Left cardiac atrium (tissue), 4 donors: ENCODE measurements at regions not wholly inside any gene's neighbourhood (a gene's known extent, or its start where the extent isn't known, plus 50 kb on each side); places are given as distances from the start of the nearest gene placed in this dataset.
"Not testable (repeated sequence)": the region's sequence is repeated elsewhere in the genome, so short reads cannot be mapped to it uniquely, and the experiment has no call there.

Source experiments
- ATAC-seq, 2 donors: fragments of 200-7000 bp; cut with Tn5 transposase; one replicate each; pipeline ENCODE4 v1.9.1; 2020; ENCODE audit warnings: mild to moderate bottlenecking in 2 of 2, moderate library complexity in 2 of 2
- DNase-seq: peaks from one replicate; pipeline ENCODE4 v3.0.0-alpha.2; 2020
- intact Hi-C, 2 donors: fragments of 100-400 bp; cut with DNase I; formaldehyde crosslinking; loops; one replicate each; pipeline versions ENCODE4 v1.14.1 to v1.15.1; 2022 to 2023
- donor health status: DM: no; HTN: yes; CAD: no.
- donor health status: DM: no; HTN: yes; CAD: no; lungs with severe emphysema.
- donor health status: DM: yes; HTN: yes; CAD: no.
- donor health status: Dilated cardiomyopathy.

DNA sequence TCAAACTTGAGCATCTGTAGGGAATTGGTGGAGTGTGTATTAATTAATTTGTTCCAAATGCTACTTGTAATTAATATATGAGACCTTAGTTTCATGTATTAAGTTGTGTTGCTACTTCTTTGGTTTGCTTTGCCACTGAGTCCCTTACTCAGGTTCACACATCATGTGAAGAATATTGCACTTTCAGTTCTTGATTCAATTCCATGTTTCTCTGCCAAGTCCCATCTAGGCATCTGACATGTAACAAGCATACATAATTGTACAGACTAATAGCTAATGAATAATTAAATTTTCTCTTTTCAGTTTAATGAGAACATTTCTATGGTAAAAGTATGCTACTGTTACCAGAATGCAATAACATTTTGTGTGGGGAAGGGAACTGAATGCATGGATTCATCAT, 640.0 kb downstream of the TMTC2 start:
- no peak for ATAC-seq
- intact Hi-C loops: no loop called here
- no peak for DNase-seq

DNA sequence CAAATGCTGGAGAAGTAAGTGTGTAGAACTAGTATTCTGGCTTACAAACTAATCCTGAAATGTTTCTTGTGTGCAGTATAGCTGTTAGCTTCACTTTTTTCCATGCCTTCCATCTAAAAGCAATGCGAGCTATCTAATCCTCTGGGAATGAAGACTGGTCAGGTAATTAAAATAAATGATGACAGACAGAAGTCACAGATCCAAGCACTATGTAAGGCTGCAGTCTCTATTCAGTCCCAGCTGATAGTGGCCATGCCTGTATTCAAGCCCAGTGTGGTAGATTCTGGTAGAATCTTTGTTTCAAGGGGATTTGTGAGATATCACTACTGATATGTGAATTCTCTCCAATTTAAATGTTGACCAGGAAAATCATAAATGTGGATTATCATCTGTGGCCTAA, 637.2 kb downstream of the TMTC2 start:
- intact Hi-C loops: no loop called here
- ATAC-seq (no peak), DNase-seq (no peak)

DNA sequence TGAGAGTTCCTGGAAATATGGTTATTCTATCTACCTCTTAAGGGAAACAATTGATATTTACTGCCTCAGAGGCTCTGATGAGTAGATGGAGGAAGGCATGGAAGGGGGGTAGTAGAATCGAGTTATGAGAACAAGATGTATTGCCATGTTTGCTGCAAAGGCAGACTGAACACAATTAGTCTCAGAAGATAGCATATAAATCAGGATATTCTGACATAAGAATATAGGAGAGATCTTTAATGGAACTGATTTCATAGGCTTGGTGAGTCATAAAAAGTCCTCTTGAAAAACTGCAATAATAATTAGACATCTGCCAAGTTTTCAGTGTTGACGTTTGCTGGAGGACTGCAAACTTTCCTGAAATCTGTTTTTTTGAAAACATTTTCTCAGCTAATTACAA, 636.1 kb downstream of the TMTC2 start:
- intact Hi-C loops: no loop called here
- ATAC-seq (no peak), DNase-seq (no peak)

DNA sequence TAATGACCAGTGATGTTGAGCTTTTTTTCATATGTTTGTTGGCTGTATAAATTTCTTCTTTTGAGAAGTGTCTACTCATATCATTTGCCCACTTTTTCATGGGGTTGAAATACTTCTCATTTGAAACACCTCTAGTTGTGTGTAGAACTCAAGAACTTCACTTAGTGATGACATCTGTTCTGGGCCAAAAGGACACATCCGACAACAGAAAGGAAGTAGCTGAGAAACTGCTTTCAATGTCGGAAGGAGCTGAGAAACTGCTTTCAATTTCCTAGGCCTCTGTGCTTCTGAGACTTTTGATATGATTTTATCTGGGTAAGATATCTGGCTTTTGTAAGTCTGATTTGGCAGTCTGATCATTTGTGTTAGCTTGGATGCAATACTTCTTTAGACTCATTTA, 635.3 kb downstream of the TMTC2 start:
- intact Hi-C loops: no loop called here
- ATAC-seq: no peak
- DNase-seq: no peak

DNA sequence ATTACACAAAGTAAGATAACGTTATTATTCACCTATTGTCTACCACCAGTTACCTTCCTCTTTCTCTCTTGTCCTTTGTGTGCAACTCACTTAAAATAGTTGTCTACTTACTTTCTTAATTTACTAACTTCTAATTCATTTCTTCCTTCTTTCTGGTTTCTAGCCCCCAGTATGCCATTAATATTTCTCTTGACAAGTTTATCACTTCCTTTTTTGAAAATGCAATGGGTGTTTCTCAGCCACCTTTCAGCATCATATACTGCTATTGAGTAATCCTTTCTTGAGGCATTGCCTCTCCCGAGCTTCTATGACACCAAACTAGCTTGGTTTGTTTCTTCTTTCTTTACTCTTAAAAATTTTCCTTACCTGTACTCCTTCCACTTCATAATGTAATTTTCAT, 633.6 kb downstream of the TMTC2 start:
- intact Hi-C loops: no loop called here
- DNase-seq: no peak
- no peak for ATAC-seq

DNA sequence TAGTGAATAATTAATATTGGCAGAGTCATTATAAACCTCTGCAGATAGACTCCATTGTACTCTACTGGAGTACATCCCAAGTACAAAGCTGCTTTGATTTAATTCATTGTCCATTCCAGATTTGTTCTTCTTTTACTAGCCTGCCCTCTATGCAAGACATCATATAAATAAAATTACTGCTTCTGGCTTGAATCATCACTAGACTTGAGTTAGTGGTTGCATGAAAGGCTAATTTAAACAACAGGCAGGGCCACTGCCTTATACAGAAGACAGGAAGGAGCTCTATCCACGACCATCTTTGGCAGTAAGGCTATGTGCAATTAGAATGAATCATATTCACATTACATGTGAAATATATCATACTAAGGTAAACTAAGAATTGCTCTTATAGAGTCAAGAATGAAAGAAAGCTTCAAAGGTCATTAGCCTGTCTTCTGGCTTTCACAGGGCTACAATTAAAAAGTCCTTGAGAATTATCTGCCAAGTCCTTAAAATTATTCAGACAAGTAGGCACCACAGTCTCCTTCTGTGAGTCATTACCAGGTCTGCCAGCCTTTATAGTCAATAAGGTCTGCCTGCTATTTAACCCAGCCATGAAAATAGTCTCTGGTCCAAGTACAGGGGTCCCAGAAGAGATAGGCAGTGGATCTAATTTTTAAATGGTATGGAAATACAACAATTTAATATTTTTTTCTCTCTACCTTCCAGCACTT, 631.8 kb downstream of the TMTC2 start:
- DNase-seq: no peak
- no peak for ATAC-seq
- intact Hi-C loops: no loop called here

DNA sequence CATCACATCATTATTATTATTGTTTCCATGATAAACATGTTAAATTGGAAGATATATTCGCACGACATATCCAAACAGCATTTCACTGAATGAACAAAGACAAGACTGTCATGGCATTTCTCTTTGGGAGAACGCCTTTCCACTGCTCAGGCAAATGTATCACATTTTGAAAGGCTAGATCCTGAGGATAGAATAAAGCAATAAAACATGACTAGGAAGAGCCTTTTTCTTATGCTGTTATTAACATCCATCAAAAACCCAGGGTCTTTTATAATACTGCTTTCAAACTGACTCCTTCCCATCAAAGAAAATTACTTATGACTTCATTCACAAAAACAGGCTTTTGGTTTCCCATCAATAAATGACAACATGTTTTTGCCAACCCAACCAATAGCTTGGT, 630.9 kb downstream of the TMTC2 start:
- ATAC-seq: no peak
- DNase-seq: no peak
- intact Hi-C loops: no loop called here

DNA sequence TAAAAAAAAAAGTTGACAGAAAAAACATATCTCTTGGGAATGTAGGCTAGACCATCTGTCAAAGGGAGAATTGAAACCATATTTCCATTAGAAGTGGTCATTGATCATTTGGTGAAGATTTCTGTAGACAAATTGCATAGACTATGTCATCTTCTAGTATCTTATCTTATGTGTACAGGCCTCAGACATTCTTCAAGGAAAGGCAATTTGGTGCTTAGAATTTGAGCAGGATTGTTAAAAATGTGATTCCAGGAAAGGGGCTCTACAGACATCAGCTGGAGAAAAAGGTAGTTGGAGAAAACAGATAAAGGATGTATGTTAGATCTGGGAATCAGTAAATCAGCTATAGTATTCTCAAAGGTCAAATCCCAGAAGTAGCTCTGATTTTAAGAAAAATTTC, 627.1 kb downstream of the TMTC2 start:
- no peak for ATAC-seq
- intact Hi-C loops: no loop called here
- DNase-seq: no peak

DNA sequence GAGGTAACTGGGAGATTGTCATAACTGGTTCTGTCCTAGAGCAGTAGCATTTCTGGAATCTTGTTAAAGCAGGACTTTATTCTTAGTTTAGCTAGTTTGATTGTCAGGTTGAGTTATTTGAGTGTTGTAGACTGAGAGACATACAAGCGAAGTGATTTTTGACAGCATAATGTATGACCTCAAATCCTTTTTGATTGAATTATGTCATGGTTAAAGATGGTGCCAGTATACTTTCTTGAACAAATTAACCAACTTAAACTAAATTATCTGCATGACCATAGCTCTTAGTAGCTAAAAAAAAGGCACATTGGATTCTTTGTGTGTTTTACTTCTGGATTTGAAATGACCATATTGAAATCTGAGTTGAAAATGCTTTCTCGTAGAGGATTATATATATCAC, 626.6 kb downstream of the TMTC2 start:
- intact Hi-C loops: no loop called here
- ATAC-seq (no peak), DNase-seq (no peak)

DNA sequence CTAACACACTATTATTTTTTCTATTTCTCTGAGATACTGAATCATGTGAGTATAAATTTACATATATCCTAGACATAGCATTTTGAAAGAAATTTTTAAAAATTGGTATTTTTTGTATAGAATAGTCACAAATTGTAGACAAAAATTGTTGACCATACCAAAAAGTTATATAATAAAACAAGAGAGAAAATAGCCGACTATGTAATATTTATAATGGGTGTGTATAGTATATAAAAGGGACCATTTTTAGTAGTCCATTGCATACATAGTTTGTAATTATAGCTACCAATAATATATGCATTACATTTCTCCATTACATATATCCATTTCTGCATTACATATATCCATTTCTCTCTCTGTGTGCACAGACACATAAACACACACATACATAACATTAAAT, 590.2 kb downstream of the TMTC2 start:
- ATAC-seq (no peak), DNase-seq (no peak)
- intact Hi-C loops: no loop called here

DNA sequence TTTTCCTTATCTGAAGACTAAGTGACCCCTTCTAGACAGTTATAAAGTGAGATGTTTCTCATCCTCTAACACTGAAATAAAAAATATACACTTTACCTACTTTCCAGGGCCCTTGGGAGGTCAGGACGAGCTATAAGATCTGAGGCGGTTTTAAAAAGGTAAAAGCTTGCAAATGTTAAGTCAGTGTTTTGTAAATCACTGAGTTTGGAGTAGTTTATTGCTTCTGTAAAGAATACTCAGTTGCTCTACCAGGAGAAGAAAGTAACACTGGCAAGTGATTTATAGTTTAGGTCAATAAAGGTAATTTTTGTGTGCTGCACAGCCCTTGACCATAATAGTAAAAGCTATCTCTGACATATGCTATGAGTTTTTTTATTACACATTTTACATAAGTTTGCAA, 584.5 kb downstream of the TMTC2 start:
- intact Hi-C loops: no loop called here
- no peak for DNase-seq
- ATAC-seq: no peak

DNA sequence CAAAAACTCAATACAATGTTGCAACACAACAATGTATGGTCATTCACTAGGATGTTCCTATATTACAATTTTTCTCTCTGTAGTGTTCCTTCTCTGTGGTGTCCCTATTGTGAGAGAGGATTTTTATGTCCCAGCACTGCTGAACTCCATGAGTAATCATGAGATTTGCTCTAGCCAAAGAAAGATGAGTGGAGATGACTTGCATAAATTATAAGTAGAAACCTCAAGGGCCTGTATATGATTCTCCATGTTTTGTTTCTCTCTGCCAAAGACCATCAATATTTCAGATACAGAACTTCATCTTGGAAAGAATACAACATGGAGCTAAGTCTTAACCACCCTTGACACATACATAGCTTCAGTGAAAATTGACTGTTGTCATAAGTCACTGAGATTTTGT, 579.1 kb downstream of the TMTC2 start:
- DNase-seq (no peak), ATAC-seq (no peak)
- intact Hi-C loops: no loop called here

DNA sequence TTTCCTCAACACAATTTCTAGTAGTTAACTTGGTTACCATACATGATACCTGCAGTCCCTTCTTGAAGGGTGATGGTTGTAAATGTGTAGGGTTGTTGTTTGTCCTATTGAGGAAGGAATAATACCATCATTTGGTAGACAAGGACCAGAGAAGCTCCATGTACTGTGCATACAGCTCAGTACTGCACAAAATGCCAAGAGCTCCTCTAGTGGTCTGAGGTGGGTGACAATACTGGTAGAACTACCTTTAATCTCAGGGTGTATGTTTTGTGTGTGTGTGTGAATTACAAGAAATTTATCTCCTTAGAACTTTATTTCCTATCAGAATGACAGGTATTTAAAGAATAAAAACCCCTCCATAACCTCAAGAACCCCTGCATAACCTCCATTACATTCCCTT, 575.3 kb downstream of the TMTC2 start:
- no peak for DNase-seq
- intact Hi-C loops: no loop called here
- no peak for ATAC-seq

DNA sequence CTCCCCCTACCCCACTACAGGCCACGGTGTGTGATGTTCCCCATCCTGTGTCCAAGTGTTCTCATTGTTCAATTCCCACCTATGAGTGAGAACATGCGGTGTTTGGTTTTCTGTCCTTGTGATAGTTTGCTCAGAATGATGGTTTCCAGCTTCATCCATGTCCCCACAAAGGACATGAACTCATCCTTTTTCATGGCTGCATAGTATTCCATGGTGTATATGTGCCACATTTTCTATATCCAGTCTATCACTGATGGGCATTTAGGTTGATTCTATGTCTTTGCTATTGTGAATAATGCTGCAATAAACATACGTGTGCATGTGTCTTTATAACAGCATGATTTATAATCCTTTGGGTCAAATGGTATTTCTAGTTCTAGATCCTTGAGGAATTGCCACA, 573.4 kb downstream of the TMTC2 start:
- DNase-seq, intact Hi-C loops, ATAC-seq: not testable (repeated sequence)

DNA sequence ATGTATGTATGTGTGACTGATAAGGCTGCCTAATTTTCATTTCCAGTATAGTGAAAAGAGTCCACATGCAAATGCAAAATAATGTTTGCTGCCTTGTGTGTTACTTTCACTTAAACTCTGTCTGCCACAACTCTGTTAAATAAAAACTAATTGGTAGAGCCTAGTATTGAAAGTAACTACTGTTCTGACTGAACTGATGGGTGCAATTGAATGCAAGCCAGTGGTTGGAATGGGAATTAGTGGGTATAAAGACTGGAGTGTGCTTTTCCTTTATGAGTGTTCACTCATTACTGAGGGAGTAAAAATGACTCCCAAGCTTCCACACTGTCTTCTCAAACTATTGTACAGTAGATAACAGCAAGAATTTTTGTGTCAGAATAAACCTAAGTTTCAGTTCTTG, 571.0 kb downstream of the TMTC2 start:
- ATAC-seq (no peak), DNase-seq (no peak)
- intact Hi-C loops: no loop called here

DNA sequence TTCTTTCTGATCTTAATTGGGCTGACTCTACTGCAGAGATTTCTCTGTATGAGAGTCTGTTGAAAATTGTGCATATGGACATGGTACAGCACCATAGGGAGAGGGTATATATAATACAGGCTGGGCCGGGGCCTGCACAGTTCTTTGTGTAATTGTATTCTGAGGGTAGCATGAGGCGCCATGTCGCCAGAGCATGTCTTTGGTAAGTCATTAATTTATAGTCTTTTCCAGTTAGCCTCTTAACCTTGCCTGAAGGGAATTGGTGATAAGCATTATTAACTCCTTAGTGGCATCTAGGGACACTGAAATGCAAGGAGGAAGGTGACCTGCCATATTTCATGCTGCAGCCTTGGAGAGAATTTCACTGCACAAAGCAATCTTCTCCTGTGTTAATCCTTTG, 569.9 kb downstream of the TMTC2 start:
- no peak for ATAC-seq
- no peak for DNase-seq
- intact Hi-C loops: no loop called here

DNA sequence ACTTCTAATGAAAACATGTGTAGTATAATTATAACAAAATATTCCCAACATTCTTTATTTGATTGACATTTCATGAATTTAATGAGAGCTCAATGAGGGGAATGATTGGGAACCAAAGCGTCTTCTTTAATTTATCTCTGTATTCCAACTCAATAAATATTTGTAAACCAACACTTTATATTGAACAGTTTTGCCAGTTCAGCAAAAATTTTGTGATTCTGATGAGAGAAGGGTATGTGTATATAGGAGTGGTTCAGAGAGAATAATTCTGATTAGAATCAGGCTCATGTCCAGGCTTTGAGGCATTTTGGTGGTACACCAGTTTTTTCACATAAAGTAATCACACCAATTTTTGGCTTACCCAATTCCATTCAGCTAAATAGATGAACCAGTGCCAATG, 564.2 kb downstream of the TMTC2 start:
- no peak for DNase-seq
- no peak for ATAC-seq
- intact Hi-C loops: no loop called here

DNA sequence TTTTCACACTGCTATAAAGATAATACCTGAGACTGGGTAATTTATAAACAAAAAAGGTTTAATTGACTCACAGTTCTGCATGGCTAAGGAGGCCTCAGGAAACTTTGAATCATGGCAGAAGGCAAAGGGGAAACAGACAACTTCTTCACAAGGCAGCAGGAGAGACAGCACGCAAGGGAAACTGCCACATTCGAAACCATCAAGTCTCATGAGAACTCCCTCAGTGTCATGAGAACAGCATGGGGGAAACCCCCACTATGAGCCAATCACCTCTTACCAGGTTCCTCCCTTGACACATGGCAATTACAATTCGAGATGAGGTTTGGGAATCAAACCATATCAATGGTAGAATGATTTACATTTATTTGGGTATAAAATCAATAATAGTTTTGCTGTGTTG, 558.5 kb downstream of the TMTC2 start:
- DNase-seq (no peak), ATAC-seq (no peak)
- intact Hi-C loops: no loop called here

DNA sequence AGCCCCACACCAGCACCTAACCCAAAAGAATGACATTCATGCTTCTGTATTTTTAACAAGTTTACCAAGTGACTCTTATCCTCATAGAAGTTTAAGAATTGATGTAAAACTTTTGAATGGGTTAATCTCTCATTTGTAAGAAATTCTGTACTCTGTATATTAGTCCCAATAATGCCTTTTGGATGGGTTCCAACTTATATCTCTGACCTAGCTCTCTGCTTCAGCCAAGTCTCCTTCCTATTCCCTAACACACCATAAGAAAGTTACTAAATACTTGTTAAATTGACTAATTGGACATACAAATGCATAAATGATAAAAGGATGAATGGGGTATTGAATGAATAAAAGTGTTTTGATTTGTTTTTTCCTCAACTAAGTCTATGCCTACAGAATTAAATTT, 557.3 kb downstream of the TMTC2 start:
- ATAC-seq: no peak

DNA sequence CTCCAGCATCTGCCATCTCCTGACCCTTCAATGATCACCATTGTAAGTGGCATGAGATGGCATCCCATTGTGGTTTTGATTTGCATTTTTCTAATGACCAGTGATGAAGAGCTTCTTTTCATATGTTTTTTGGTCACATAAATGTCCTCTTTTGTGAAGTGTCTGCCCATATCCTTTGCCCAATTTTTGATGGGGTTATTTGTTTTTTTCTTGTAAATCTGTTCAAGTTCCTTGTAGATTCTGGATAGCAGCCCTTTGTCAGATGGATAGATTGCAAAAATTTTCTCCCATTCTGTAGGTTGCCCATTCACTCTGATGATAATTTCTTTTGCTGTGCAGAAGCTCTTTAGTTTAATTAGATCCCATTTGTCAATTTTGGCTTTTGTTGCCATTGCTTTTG, 547.3 kb downstream of the TMTC2 start:
- ATAC-seq, intact Hi-C loops, DNase-seq: not testable (repeated sequence)

More for the DNA sequence above, 557.3 kb downstream of the TMTC2 start:
- intact Hi-C loops: no loop called here
- no peak for DNase-seq

DNA sequence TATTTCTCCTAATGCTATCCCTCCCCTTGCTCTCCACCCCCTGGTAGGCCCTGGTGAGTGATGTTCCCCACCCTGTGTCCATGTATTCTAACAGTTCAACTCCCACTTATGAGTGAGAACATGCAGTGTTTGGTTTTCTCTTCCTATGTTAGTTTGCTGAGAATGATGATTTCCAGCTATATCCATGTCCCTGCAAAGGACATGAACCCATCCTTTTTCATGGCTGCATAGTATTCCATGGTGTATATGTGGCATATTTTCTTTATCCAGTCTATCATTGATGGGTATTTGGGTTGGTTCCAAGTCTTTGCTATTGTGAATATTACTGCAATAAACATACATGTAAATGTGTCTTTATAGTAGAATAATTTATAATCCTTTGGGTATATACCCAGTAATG, 540.3 kb downstream of the TMTC2 start:
- DNase-seq, ATAC-seq, intact Hi-C loops: not testable (repeated sequence)

DNA sequence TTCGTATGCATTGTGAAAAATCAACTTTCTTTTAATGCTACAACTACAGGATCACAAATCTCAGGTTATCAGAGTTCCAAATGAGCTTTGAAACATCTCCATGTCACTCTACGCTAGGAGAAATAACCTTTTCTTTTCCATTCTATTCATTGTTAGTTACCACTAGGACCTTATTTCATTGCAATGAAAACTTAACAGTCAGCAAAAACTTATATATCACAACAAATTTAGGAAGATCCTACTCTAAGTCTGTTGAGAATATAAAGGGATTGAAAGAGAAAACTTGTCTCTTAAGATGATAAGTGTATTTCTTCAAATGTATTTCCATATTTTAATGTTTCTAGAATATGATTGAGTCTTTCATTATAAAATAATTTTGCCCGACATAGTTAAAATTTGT, 539.1 kb downstream of the TMTC2 start:
- intact Hi-C loops: no loop called here
- ATAC-seq (no peak), DNase-seq (no peak)
